ENCODE measurements at regions not wholly inside any gene's neighbourhood (a gene's known extent, or its start where the extent isn't known, plus 50 kb on each side); places are given as distances from the start of the nearest gene placed in this dataset.

GRCh38 chr9:89747596-89747995 is 142.8 kb downstream of the GADD45G start:
- DNase-seq (ENCODE audit: low read depth): no peak

- DNase-seq (ENCODE audit: low read depth): no peak
These were observed 143.3 kb downstream of the GADD45G start for GRCh38 chr9:89748021-89748670.

GRCh38 chr9:89748831-89749499 is 144.2 kb downstream of the GADD45G start:
- no peak for DNase-seq (ENCODE audit: low read depth)

GRCh38 chr9:89749500-89750116 is 144.8 kb downstream of the GADD45G start:
- DNase-seq (ENCODE audit: low read depth): no peak

GRCh38 chr9:89750117-89750791 is 145.4 kb downstream of the GADD45G start:
- DNase-seq (ENCODE audit: low read depth): no peak

- DNase-seq (ENCODE audit: low read depth): no peak
These were observed 146.4 kb downstream of the GADD45G start for GRCh38 chr9:89751079-89751825.

GRCh38 chr9:89752154-89752553 is 147.3 kb downstream of the GADD45G start:
- no peak for DNase-seq (ENCODE audit: low read depth)

GRCh38 chr9:89753472-89754055 is 148.8 kb downstream of the GADD45G start:
- DNase-seq (ENCODE audit: low read depth): no peak

GRCh38 chr9:89754193-89754592 is 149.4 kb downstream of the GADD45G start:
- DNase-seq (ENCODE audit: low read depth): no peak

GRCh38 chr9:89755821-89756220 is 151.0 kb downstream of the GADD45G start:
- DNase-seq (ENCODE audit: low read depth): no peak

- no peak for DNase-seq (ENCODE audit: low read depth)
These were observed 152.2 kb downstream of the GADD45G start for GRCh38 chr9:89756891-89757537.

GRCh38 chr9:89757776-89758528 is 153.1 kb downstream of the GADD45G start:
- no peak for DNase-seq (ENCODE audit: low read depth)

GRCh38 chr9:89759572-89759971 is 154.8 kb downstream of the GADD45G start:
- no peak for DNase-seq (ENCODE audit: low read depth)

- no peak for DNase-seq (ENCODE audit: low read depth)
These were observed 155.3 kb downstream of the GADD45G start for GRCh38 chr9:89760123-89760522.

GRCh38 chr9:89764217-89764616 is 159.4 kb downstream of the GADD45G start:
- no peak for DNase-seq (ENCODE audit: low read depth)

GRCh38 chr9:89765211-89765946 is 160.6 kb downstream of the GADD45G start:
- DNase-seq (ENCODE audit: low read depth): no peak

GRCh38 chr9:89766991-89767390 is 162.2 kb downstream of the GADD45G start:
- no peak for DNase-seq (ENCODE audit: low read depth)

GRCh38 chr9:89768051-89768450 is 163.2 kb downstream of the GADD45G start:
- no peak for DNase-seq (ENCODE audit: low read depth)

GRCh38 chr9:89768650-89769071 is 163.8 kb downstream of the GADD45G start:
- DNase-seq (ENCODE audit: low read depth): no peak

Measured in stimulated activated CD8-positive, alpha-beta memory T cell treated with anti-CD3 and anti-CD28 coated beads, Interleukin-12 subunit alpha, Interleukin-12 subunit beta, amount 100 ng/mL, for 1 hour (primary cell).